ENCODE measurements at regions not wholly inside any gene's neighbourhood (a gene's known extent, or its start where the extent isn't known, plus 50 kb on each side); places are given as distances from the start of the nearest gene placed in this dataset.
A peak's percentile ranks its signal among the peaks of the same experiment; 100 is the strongest.

- no peak for DNase-seq (ENCODE audit: low read depth)
Measured at GRCh38 chr2:207236156-207236935, 70.6 kb upstream of the KLF7 start.

- peak; percentile 100 for DNase-seq (ENCODE audit: low read depth)
Measured at GRCh38 chr2:207238831-207239701, 73.3 kb upstream of the KLF7 start.

GRCh38 chr2:207239754-207240494 is 74.2 kb upstream of the KLF7 start:
- DNase-seq (ENCODE audit: low read depth) = no peak

- DNase-seq (ENCODE audit: low read depth) = no peak
Measured at GRCh38 chr2:207240649-207241048, 74.9 kb upstream of the KLF7 start.

GRCh38 chr2:207241198-207241597 is 75.5 kb upstream of the KLF7 start:
- DNase-seq (ENCODE audit: low read depth) = no peak

- DNase-seq (ENCODE audit: low read depth) = no peak
Measured at GRCh38 chr2:207243601-207244000, 77.9 kb upstream of the KLF7 start.

- no peak for DNase-seq (ENCODE audit: low read depth)
Measured at GRCh38 chr2:207244971-207245925, 79.5 kb upstream of the KLF7 start.

GRCh38 chr2:207248702-207249377 is 83.1 kb upstream of the KLF7 start:
- no peak for DNase-seq (ENCODE audit: low read depth)

GRCh38 chr2:207251022-207251421 is 85.3 kb upstream of the KLF7 start:
- DNase-seq (ENCODE audit: low read depth) = no peak

- DNase-seq (ENCODE audit: low read depth) = no peak
Measured at GRCh38 chr2:207251573-207252192, 85.9 kb upstream of the KLF7 start.

- no peak for DNase-seq (ENCODE audit: low read depth)
Measured at GRCh38 chr2:207252416-207252815, 86.7 kb upstream of the KLF7 start.

- no peak for DNase-seq (ENCODE audit: low read depth)
Measured at GRCh38 chr2:207252979-207253645, 87.4 kb upstream of the KLF7 start.

- peak; percentile 97 for DNase-seq (ENCODE audit: low read depth)
Measured at GRCh38 chr2:207253666-207254345, 88.1 kb upstream of the KLF7 start.

GRCh38 chr2:207254591-207255464 is 89.1 kb upstream of the KLF7 start:
- no peak for DNase-seq (ENCODE audit: low read depth)

GRCh38 chr2:207255565-207256470 is 90.1 kb upstream of the KLF7 start:
- DNase-seq (ENCODE audit: low read depth) = no peak

- DNase-seq (ENCODE audit: low read depth) = no peak
Measured at GRCh38 chr2:207256476-207257207, 90.9 kb upstream of the KLF7 start.

All from GM04503 (cell line).